GM18858 (cell line): ENCODE measurements at regions not wholly inside any gene's neighbourhood (a gene's known extent, or its start where the extent isn't known, plus 50 kb on each side); places are given as distances from the start of the nearest gene placed in this dataset.
A peak's percentile ranks its signal among the peaks of the same experiment; 100 is the strongest.
"Not testable (repeated sequence)": the region's sequence is repeated elsewhere in the genome, so short reads cannot be mapped to it uniquely, and the experiment has no call there.

Experiments used
- ATAC-seq: cut with Tn5 transposase; IDR thresholded peaks from one replicate; pipeline ENCODE4 v1.9.1; 2021; ENCODE audit not compliant: unreplicated experiment

DNA sequence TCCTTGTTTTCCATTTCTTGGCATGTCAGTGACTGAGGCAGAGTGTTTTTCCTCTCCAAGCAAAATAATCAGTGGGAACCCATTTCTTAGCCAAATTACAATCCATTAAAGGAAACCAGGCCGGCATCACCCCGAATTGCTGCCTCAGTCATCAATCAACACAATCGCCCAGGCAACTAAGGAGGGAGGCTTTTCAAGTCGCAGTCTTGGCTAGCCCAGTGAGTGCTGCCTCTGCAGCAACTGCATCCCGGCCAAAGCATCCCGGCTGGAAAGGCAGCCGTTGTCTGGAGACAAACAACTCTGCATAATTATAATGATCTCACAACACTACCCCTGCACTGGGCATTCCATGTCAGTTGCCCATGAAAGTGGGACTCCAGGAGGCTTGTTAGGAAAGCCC lies 213.5 kb upstream of the PRICKLE2 start:
- no peak for ATAC-seq

DNA sequence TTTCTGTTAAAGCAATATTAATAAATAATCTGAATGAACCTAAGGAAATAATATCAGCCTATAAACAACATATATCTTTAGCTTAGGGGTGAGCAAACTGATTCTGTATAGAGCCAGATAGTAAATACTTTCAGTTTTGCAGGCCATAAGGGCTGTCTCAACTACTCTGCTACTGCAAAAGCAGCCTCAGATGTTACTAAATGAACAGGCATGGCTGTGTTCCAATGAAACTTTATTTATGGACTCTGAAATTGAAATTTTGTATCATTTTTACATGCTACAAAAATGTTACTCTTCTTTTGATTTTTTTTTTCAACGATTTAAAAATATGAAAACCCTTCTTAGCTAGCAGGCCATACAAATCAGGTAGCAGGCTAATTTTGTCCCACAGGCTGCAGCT lies 212.8 kb upstream of the PRICKLE2 start:
- ATAC-seq, result no peak

DNA sequence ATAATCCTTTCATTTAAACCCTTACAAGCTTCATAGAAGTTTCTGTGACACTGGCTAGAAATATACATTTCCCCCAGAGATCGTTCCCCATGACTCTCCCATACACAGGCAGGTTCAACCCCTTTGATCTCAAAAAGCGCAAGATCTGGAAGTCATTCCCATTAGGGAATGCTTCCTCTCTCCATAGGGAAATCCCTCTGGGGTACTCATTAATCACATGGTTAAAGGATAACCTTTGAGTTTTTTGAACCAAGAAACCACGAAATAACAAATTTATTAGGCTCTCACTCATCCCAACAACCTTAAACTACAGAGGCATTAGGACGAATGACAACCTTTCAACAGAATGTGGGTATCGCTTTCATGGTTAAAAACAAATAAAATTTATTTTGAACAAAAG lies 211.9 kb upstream of the PRICKLE2 start:
- ATAC-seq, result no peak

DNA sequence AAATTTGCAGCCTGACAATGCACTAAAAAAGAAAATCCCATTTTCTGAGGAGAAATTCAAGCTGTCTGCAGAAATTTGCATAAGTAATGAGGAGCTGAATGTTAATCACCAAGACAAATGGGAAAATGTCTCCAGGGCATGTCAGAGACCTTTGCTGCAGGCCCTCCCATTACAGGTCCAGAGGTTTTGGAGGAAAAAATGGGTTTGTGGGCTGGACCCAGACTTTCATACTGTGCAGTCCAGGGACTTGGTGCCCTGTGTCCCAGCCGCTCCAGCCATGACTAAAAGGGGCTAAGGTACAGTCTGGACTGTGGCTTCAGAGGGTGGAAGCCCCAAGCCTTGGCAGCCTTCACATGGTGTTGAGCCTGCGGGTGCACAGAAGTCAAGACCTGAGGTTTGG lies 209.8 kb upstream of the PRICKLE2 start:
- not testable (repeated sequence) for ATAC-seq

- no peak for ATAC-seq
Observed at GRCh38 chr3:64432870-64433269, 207.6 kb upstream of the PRICKLE2 start.

GRCh38 chr3:64431526-64432091 lies 206.3 kb upstream of the PRICKLE2 start:
- ATAC-seq, result no peak

GRCh38 chr3:64427671-64428070 lies 202.4 kb upstream of the PRICKLE2 start:
- no peak for ATAC-seq

DNA sequence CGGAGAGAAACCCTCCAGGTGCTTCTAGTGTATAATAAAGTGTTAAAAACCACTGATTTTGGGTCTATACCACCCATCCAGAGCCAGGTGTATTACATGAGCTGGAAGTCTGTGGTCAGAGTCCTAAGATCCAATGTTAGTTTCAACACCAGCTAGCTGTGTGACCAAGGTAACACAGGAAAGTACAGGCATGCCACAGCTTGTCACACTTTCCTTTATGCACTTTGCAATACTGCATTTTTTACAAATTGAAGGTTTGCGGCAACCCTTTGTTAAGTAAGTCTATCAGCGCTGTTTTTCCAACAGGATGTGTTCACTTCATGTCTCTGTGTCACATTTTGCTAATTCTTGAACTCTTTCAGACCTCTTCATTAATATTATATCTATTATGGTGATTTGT lies 201.3 kb upstream of the PRICKLE2 start:
- no peak for ATAC-seq

- ATAC-seq, result no peak
Observed at GRCh38 chr3:64422932-64423331, 197.7 kb upstream of the PRICKLE2 start.

GRCh38 chr3:64422192-64422591 lies 196.9 kb upstream of the PRICKLE2 start:
- ATAC-seq, result no peak

- ATAC-seq, result no peak
Observed at GRCh38 chr3:64417816-64418215, 192.6 kb upstream of the PRICKLE2 start.

GRCh38 chr3:64414043-64414442 lies 188.8 kb upstream of the PRICKLE2 start:
- ATAC-seq, result no peak

DNA sequence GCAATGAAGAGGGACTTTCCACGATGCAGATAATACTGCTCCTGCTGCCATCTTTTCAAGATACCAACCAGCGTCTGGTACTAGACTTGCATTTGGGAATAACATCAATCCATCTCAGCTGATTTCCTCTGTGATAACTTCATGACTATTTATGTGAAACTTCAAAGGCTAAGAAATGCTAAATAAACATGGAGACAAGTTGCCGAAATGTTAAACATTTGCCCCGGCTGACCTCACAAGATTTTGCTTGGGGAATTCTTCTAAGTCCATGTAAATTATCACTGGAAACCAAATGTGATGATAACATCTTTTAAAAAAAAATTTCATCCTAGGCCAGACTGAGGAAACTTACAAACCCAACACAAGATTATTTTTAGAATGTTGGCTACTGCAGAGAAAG lies 185.8 kb upstream of the PRICKLE2 start:
- no peak for ATAC-seq

GRCh38 chr3:64410226-64410625 lies 185.0 kb upstream of the PRICKLE2 start:
- no peak for ATAC-seq

- ATAC-seq, result no peak
Observed at GRCh38 chr3:64408770-64409169, 183.5 kb upstream of the PRICKLE2 start.

DNA sequence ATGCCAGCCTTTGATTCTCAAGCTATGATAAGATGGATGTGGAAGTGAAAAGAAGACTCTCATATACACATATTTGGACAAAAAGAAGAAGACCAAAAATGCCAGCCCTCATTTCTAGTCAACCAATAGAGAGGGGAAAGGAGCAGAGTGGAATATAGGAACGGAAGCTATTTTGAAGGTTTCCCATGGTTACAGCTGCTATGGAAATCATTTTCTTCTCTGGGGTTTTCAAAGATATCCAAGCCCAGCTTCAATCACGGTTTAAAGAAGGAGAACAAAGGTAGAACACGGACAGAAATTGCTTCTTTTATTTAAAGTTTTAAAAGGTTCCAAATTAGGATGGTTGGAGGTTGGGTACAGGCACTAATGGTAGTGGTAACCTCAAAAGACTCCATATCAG lies 181.0 kb upstream of the PRICKLE2 start:
- ATAC-seq, result no peak

- ATAC-seq, result no peak
Observed at GRCh38 chr3:64405211-64405835, 180.1 kb upstream of the PRICKLE2 start.

GRCh38 chr3:64400706-64401105 lies 175.4 kb upstream of the PRICKLE2 start:
- ATAC-seq, result no peak

- ATAC-seq, result peak; percentile 64
Observed at GRCh38 chr3:64399205-64399800, 174.0 kb upstream of the PRICKLE2 start.

GRCh38 chr3:64398476-64398875 lies 173.2 kb upstream of the PRICKLE2 start:
- ATAC-seq, result no peak

DNA sequence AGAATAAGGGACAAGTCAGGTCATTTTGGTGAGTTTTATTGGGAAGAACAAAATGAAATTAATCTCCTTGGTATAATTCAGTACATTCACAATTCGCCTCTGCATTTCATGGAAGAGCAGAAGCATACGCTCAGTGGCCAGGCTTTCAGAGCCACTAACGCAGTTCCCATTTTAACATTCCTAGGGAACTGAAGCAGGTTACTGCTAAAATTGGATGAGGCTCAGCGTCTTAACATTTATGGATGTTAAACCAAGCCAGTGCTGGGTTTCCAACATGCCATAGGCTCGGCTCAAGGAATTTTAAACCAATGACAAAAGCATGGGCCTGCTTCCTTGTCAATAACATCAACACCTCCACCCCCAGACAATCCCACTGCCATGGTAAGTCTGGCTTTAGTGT lies 172.7 kb upstream of the PRICKLE2 start:
- no peak for ATAC-seq

DNA sequence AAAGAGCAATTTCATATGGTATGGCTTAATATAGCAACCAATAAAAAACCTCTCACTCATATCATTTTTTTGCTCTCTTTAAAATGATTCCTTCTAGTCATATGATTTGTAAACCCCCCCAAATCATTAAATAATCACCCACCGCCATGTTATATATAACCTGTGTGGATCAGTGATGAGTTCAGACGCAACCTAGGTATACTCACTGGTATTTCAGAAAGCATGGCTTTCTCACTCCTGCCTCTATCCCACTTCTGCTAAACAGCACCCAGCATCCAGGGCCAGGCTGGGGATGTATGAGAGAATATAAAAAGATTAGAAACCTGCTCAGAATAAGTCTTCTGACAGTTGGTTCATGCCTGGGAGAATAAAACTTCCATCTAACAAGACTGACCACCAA lies 172.3 kb upstream of the PRICKLE2 start:
- ATAC-seq, result no peak

GRCh38 chr3:64395490-64395889 lies 170.2 kb upstream of the PRICKLE2 start:
- ATAC-seq, result no peak
